ENCODE measurements at regions not wholly inside any gene's neighbourhood (a gene's known extent, or its start where the extent isn't known, plus 50 kb on each side); places are given as distances from the start of the nearest gene placed in this dataset.

- H3K27me3 Mint-ChIP-seq: no peaks in the 10 kb centered on the region
- DNase-seq (no peak), ATAC-seq (no peak)
These were observed 335.7 kb downstream of the FOXG1 start for GRCh38 chr14:29102266-29102665.

GRCh38 chr14:29102996-29103395 is 336.4 kb downstream of the FOXG1 start:
- Mint-ChIP-seq H3K4me3 (no peak overlapping the region), H3K4me1 (no peaks in the 10 kb centered on the region)

More at GRCh38 chr14:29102266-29102665, 335.7 kb downstream of the FOXG1 start:
- Mint-ChIP-seq H3K4me1 (no peaks in the 10 kb centered on the region), H3K9me3 (peaks cover 13 to 19% of the 10 kb centered on the region in 2 donors), H3K27ac (no peak overlapping the region), H3K4me3 (no peak overlapping the region)

GRCh38 chr14:29108908-29109307 is 342.3 kb downstream of the FOXG1 start:
- Mint-ChIP-seq H3K9me3 (peaks cover 34 to 41% of the 10 kb centered on the region in 2 donors), H3K27ac (no peak overlapping the region), H3K4me3 (no peak overlapping the region), H3K4me1 (no peaks in the 10 kb centered on the region), H3K27me3 (no peaks in the 10 kb centered on the region)
- DNase-seq: no peak
- ATAC-seq: no peak

More at GRCh38 chr14:29102996-29103395, 336.4 kb downstream of the FOXG1 start:
- peaks cover 13 to 19% of the 10 kb centered on the region in 2 donors for H3K9me3 Mint-ChIP-seq
- ATAC-seq: no peak
- H3K27ac Mint-ChIP-seq: no peak overlapping the region
- DNase-seq: no peak
- H3K27me3 Mint-ChIP-seq: no peaks in the 10 kb centered on the region

- ATAC-seq: no peak
- H3K27me3 Mint-ChIP-seq: no peaks in the 10 kb centered on the region
- DNase-seq: no peak
- H3K4me3 Mint-ChIP-seq: no peak overlapping the region
- H3K4me1 Mint-ChIP-seq: no peaks in the 10 kb centered on the region
- no peak overlapping the region for H3K27ac Mint-ChIP-seq
- H3K9me3 Mint-ChIP-seq: peaks cover 28 to 41% of the 10 kb centered on the region in 2 donors
These were observed 343.0 kb downstream of the FOXG1 start for GRCh38 chr14:29109589-29109988.

DNA sequence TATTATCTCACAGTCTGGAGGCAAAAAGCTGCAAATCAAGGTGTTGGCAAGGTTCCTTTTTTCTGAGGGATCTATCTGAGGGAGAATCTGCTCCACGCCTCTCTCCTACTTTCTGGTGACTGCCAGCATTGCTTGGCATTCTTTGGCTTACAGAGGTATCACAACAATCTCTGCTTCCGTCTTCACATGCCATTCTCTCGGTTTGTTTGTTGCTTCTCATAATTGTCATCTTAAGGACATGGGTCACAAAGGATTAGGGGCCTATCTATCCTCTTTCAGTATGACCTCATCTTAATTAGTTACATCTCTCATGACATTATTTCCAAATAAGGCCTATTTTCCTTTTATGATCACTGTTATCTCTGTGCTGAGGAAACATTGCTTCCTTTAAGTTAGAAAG is 345.0 kb downstream of the FOXG1 start:
- DNase-seq: no peak
- no peaks in the 10 kb centered on the region for H3K4me1 Mint-ChIP-seq
- H3K27ac Mint-ChIP-seq: no peak overlapping the region
- no peak overlapping the region for H3K4me3 Mint-ChIP-seq
- ATAC-seq: no peak
- H3K9me3 Mint-ChIP-seq: peaks cover 22 to 30% of the 10 kb centered on the region in 2 donors
- no peaks in the 10 kb centered on the region for H3K27me3 Mint-ChIP-seq

DNA sequence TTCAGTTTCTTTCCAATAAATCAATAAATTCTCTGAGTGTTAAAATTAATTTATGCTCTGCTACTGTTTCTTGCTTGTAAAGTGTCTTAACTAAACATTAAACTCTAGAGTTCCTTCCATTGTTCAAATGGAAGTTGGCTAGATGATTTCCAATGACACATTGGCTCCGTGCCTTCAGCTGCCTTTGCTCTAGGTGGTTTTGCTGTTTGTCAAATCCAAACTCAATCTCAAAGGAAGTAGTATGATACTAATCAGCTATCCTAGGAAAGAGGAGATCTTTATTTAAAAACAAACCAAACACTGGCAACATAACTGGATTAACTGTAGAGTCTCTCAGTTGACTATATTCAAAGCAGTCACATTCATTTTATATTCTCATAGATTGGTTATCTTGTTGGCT is 356.4 kb downstream of the FOXG1 start:
- DNase-seq: no peak
- H3K4me1 Mint-ChIP-seq: no peaks in the 10 kb centered on the region
- no peak overlapping the region for H3K27ac Mint-ChIP-seq
- no peak for ATAC-seq
- H3K9me3 Mint-ChIP-seq: peaks cover 19 to 31% of the 10 kb centered on the region in 2 donors
- no peak overlapping the region for H3K4me3 Mint-ChIP-seq
- H3K27me3 Mint-ChIP-seq: no peaks in the 10 kb centered on the region

- no peak overlapping the region for H3K4me3 Mint-ChIP-seq
- H3K4me1 Mint-ChIP-seq: no peaks in the 10 kb centered on the region
- H3K9me3 Mint-ChIP-seq: peaks cover 15 to 26% of the 10 kb centered on the region in 2 donors
- no peaks in the 10 kb centered on the region for H3K27me3 Mint-ChIP-seq
- H3K27ac Mint-ChIP-seq: no peak overlapping the region
- ATAC-seq (no peak), DNase-seq (no peak)
These were observed 359.8 kb downstream of the FOXG1 start for GRCh38 chr14:29126361-29126760.

DNA sequence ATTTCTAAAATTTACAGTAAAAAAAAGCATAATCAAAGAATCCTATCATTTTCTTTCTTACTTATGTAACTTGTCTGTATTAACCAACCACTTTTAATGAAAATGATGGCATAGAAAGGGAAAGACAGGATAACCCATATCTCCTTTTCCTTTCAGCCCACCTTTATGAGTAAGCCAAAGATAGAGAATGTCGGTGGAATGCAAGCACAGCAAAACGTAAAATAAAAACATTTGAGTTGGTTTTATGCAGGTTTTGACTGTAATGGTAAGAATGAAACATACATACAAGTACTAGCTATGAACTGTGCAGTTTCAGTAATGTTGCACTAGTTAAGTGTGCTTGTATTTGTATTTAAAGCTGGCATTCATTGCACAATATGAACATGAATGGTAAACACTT is 360.3 kb downstream of the FOXG1 start:
- peaks cover 15 to 24% of the 10 kb centered on the region in 2 donors for H3K9me3 Mint-ChIP-seq
- H3K27ac Mint-ChIP-seq: no peak overlapping the region
- ATAC-seq (no peak), DNase-seq (no peak)
- no peak overlapping the region for H3K4me3 Mint-ChIP-seq
- H3K27me3 Mint-ChIP-seq: no peaks in the 10 kb centered on the region
- H3K4me1 Mint-ChIP-seq: no peaks in the 10 kb centered on the region

- no peak overlapping the region for H3K4me3 Mint-ChIP-seq
- H3K27ac Mint-ChIP-seq: no peak overlapping the region
- peaks cover 6 to 14% of the 10 kb centered on the region in 2 donors for H3K9me3 Mint-ChIP-seq
- ATAC-seq (no peak), DNase-seq (no peak)
- H3K4me1 Mint-ChIP-seq: no peaks in the 10 kb centered on the region
- no peaks in the 10 kb centered on the region for H3K27me3 Mint-ChIP-seq
These were observed 373.4 kb downstream of the FOXG1 start for GRCh38 chr14:29140016-29140415.

DNA sequence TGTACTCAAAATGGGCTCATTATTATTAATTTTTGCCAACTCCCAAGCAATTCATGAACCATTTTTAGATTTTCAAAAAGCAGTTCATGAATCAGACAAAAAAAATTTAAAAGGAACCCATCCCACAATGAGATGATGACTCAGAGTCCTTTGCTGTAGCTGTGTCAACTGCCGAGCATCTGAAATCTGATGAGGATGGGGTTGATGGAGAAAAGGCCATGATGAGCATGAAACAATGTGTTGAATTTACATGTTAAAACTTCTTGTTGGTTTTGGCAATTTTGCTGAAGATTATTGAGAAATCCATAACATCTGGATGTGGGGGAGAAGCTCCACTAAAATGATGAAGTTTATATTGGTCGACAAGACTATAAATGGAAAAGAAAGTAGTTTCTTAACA is 378.0 kb downstream of the FOXG1 start:
- H3K27me3 Mint-ChIP-seq: no peaks in the 10 kb centered on the region
- no peaks in the 10 kb centered on the region for H3K4me1 Mint-ChIP-seq
- peaks cover 2 to 9% of the 10 kb centered on the region in 2 donors for H3K9me3 Mint-ChIP-seq
- ATAC-seq: no peak
- no peak overlapping the region for H3K4me3 Mint-ChIP-seq
- no peak overlapping the region for H3K27ac Mint-ChIP-seq
- DNase-seq: no peak

GRCh38 chr14:29148221-29148620 is 381.6 kb downstream of the FOXG1 start:
- Mint-ChIP-seq H3K4me3 (no peak overlapping the region), H3K27me3 (no peaks in the 10 kb centered on the region), H3K27ac (no peak overlapping the region), H3K9me3 (peaks cover 7 to 13% of the 10 kb centered on the region in 2 donors), H3K4me1 (no peaks in the 10 kb centered on the region)
- no peak for ATAC-seq
- DNase-seq: no peak

GRCh38 chr14:29149798-29150197 is 383.2 kb downstream of the FOXG1 start:
- Mint-ChIP-seq H3K27me3 (no peaks in the 10 kb centered on the region), H3K4me1 (no peaks in the 10 kb centered on the region), H3K4me3 (no peak overlapping the region), H3K27ac (no peak overlapping the region), H3K9me3 (peaks cover 13 to 17% of the 10 kb centered on the region in 2 donors)
- no peak for DNase-seq
- no peak for ATAC-seq

DNA sequence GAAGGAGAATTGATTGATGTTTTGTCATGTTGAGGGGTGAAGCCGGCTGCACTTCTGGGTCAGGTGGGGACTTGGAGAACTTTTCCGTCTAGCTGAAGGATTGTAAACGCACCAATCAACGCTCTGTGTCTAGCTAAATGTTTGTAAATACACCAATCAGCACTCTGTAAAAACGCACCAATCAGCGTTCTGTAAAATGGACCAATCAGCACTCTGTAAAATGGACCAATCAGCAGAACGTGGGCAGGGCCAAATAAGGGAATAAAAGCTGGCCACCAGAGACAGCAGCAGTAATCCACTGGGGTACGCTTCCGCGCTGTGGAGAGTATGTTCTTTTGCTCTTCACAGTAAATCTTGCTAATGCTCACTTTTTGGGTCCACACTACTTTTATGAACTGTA is 384.1 kb downstream of the FOXG1 start:
- DNase-seq (no peak), ATAC-seq (no peak)
- Mint-ChIP-seq H3K27me3 (no peaks in the 10 kb centered on the region), H3K4me3 (no peak overlapping the region), H3K27ac (no peak overlapping the region), H3K4me1 (no peaks in the 10 kb centered on the region), H3K9me3 (peaks cover 17 to 22% of the 10 kb centered on the region in 2 donors)

- no peak for ATAC-seq
- H3K4me3 Mint-ChIP-seq: no peak overlapping the region
- peaks cover 24 to 25% of the 10 kb centered on the region in 2 donors for H3K9me3 Mint-ChIP-seq
- no peak overlapping the region for H3K27ac Mint-ChIP-seq
- no peak for DNase-seq
- no peaks in the 10 kb centered on the region for H3K27me3 Mint-ChIP-seq
- H3K4me1 Mint-ChIP-seq: no peaks in the 10 kb centered on the region
These were observed 389.5 kb downstream of the FOXG1 start for GRCh38 chr14:29156096-29156495.

DNA sequence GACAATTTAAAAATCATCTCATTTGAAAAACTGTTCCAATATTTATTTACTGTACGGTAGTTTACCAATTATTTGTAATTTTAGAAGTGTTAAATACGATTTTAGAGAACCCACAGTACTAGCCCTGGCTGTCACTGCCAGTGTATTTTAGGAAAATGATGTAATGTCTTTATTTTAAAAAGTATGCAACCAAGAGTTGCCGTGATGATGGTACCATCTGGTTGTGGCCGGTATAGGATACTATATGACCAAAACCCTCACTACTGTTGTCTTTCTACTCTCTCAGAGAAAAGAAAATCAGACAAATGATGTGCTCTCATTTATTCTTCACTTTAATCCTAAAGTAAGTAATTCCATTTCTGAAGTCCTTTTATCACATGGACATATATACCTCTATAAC is 395.0 kb downstream of the FOXG1 start:
- ATAC-seq (no peak), DNase-seq (no peak)
- no peaks in the 10 kb centered on the region for H3K27me3 Mint-ChIP-seq
- no peak overlapping the region for H3K27ac Mint-ChIP-seq
- H3K4me3 Mint-ChIP-seq: no peak overlapping the region
- H3K9me3 Mint-ChIP-seq: peaks cover under 1 to 8% of the 10 kb centered on the region in 2 donors
- no peaks in the 10 kb centered on the region for H3K4me1 Mint-ChIP-seq

GRCh38 chr14:29163109-29163508 is 396.5 kb downstream of the FOXG1 start:
- Mint-ChIP-seq H3K9me3 (peaks cover 0 to 8% of the 10 kb centered on the region in 2 donors), H3K27me3 (no peaks in the 10 kb centered on the region), H3K27ac (no peak overlapping the region), H3K4me1 (no peaks in the 10 kb centered on the region), H3K4me3 (no peak overlapping the region)
- no peak for ATAC-seq
- no peak for DNase-seq

DNA sequence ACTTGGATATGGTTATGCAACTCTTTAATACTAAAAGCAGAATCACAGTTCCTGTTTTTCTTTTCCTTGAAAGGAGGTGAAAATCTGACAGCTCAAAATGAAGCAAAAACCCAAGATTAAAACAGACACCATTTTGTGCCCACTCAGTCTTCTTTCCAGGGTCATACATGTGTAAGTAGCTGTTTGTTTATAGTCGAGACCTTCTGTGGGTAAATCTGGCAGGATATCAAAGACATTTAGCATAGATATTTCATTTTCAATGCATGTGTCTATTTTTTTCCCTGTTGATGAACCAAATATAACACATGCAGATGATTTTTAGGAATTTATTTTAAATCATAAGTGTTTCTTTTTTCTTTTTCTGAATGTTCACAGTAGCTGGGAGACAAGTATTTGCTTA is 398.8 kb downstream of the FOXG1 start:
- ATAC-seq (no peak), DNase-seq (no peak)
- H3K27me3 Mint-ChIP-seq: no peaks in the 10 kb centered on the region
- H3K9me3 Mint-ChIP-seq: peaks cover 0 to 8% of the 10 kb centered on the region in 2 donors
- no peak overlapping the region for H3K27ac Mint-ChIP-seq
- no peak overlapping the region for H3K4me3 Mint-ChIP-seq
- no peaks in the 10 kb centered on the region for H3K4me1 Mint-ChIP-seq

Data from stimulated activated naive CD8-positive, alpha-beta T cell treated with anti-CD3 and anti-CD28 coated beads, Interleukin-15, amount 100 ng/mL, for 72 hours (primary cell).